ENCODE measurements at regions not wholly inside any gene's neighbourhood (a gene's known extent, or its start where the extent isn't known, plus 50 kb on each side); places are given as distances from the start of the nearest gene placed in this dataset.

- no peak for TF ChIP-seq CTCF (IDR thresholded peaks at IDR 0.05; ENCODE audit: low read depth, low read length)
- TF ChIP-seq EZH2phosphoT487 (IDR thresholded peaks at IDR 0.05; ENCODE audit: low read depth) = no peak
Observed at GRCh38 chrY:8128578-8128977, 1208.7 kb upstream of the TSPY4 start.

Data from OCI-LY3 (cell line).